Stimulated activated effector memory CD8-positive, alpha-beta T cell treated with anti-CD3 and anti-CD28 coated beads, Interleukin-12 subunit alpha, Interleukin-12 subunit beta, amount 100 ng/mL, for 72 hours (primary cell): ENCODE measurements at regions not wholly inside any gene's neighbourhood (a gene's known extent, or its start where the extent isn't known, plus 50 kb on each side); places are given as distances from the start of the nearest gene placed in this dataset.
A peak's percentile ranks its signal among the peaks of the same experiment; 100 is the strongest.

Source experiments
- ATAC-seq: fragments of 150-1000 bp; cut with Tn5 transposase; 2 replicates; pipeline ENCODE4 v1.10.0; 2021
- DNase-seq, 2 donors: peaks; one replicate each; pipeline ENCODE4 v3.0.0; 2021 to 2022; ENCODE audit warnings: low spot score in 2 of 2
- H3K27ac Mint-ChIP-seq: one replicate; pipeline ENCODE4 v1.8.0; 2022; ENCODE audit warnings: mild to moderate bottlenecking, mixed read lengths
- H3K36me3 Mint-ChIP-seq: one replicate; pipeline ENCODE4 v1.8.0; 2022; ENCODE audit warnings: mild to moderate bottlenecking, mixed read lengths
- H3K4me1 Mint-ChIP-seq: one replicate; pipeline ENCODE4 v1.8.0; 2022; ENCODE audit warnings: mixed read lengths
- H3K4me3 Mint-ChIP-seq: one replicate; pipeline ENCODE4 v1.8.0; 2022; ENCODE audit warnings: mild to moderate bottlenecking, mixed read lengths
- H3K9me3 Mint-ChIP-seq: one replicate; pipeline ENCODE4 v1.8.0; 2022; ENCODE audit warnings: mixed read lengths

- H3K36me3 Mint-ChIP-seq = no peaks in the 10 kb centered on the region
- peaks cover 3% of the 10 kb centered on the region for H3K4me1 Mint-ChIP-seq
- ATAC-seq = no peak
- no peak overlapping the region for H3K4me3 Mint-ChIP-seq
- no peak overlapping the region for H3K27ac Mint-ChIP-seq
- DNase-seq = no peak
- H3K9me3 Mint-ChIP-seq = no peaks in the 10 kb centered on the region
Observed at GRCh38 chr1:50328552-50328951, 94.7 kb downstream of the DMRTA2 start.

- no peak for DNase-seq
- Mint-ChIP-seq H3K4me3 (no peak overlapping the region), H3K27ac (no peak overlapping the region), H3K36me3 (no peaks in the 10 kb centered on the region), H3K4me1 (no peaks in the 10 kb centered on the region), H3K9me3 (no peaks in the 10 kb centered on the region)
- no peak for ATAC-seq
Observed at GRCh38 chr1:50326026-50326425, 97.2 kb downstream of the DMRTA2 start.

- H3K4me3 Mint-ChIP-seq = no peak overlapping the region
- no peak for DNase-seq
- H3K4me1 Mint-ChIP-seq = no peaks in the 10 kb centered on the region
- H3K9me3 Mint-ChIP-seq = no peaks in the 10 kb centered on the region
- H3K27ac Mint-ChIP-seq = no peak overlapping the region
- H3K36me3 Mint-ChIP-seq = no peaks in the 10 kb centered on the region
- ATAC-seq = no peak
Observed at GRCh38 chr1:50322579-50322978, 100.7 kb downstream of the DMRTA2 start.

- DNase-seq (no peak), ATAC-seq (no peak)
- H3K9me3 Mint-ChIP-seq = no peaks in the 10 kb centered on the region
- H3K4me3 Mint-ChIP-seq = no peak overlapping the region
- H3K36me3 Mint-ChIP-seq = no peaks in the 10 kb centered on the region
- no peaks in the 10 kb centered on the region for H3K4me1 Mint-ChIP-seq
- no peak overlapping the region for H3K27ac Mint-ChIP-seq
Observed at GRCh38 chr1:50318428-50318827, 104.8 kb downstream of the DMRTA2 start.

- Mint-ChIP-seq H3K27ac (no peak overlapping the region), H3K4me3 (no peak overlapping the region), H3K9me3 (no peaks in the 10 kb centered on the region), H3K36me3 (no peaks in the 10 kb centered on the region), H3K4me1 (no peaks in the 10 kb centered on the region)
- no peak for DNase-seq
- ATAC-seq = no peak
Observed at GRCh38 chr1:50308878-50309277, 114.4 kb downstream of the DMRTA2 start.

- Mint-ChIP-seq H3K4me1 (no peaks in the 10 kb centered on the region), H3K4me3 (no peak overlapping the region), H3K9me3 (no peaks in the 10 kb centered on the region), H3K27ac (no peak overlapping the region), H3K36me3 (no peaks in the 10 kb centered on the region)
- no peak for ATAC-seq
- DNase-seq = no peak
Observed at GRCh38 chr1:50305808-50306207, 117.4 kb downstream of the DMRTA2 start.

GRCh38 chr1:50300297-50300696, 122.9 kb downstream of the DMRTA2 start:
- Mint-ChIP-seq H3K9me3 (no peaks in the 10 kb centered on the region), H3K4me3 (no peak overlapping the region), H3K27ac (no peak overlapping the region), H3K36me3 (no peaks in the 10 kb centered on the region), H3K4me1 (no peaks in the 10 kb centered on the region)
- ATAC-seq = no peak
- DNase-seq = no peak

GRCh38 chr1:50295566-50295965, 127.7 kb downstream of the DMRTA2 start:
- peaks cover 2% of the 10 kb centered on the region for H3K9me3 Mint-ChIP-seq
- no peaks in the 10 kb centered on the region for H3K4me1 Mint-ChIP-seq
- H3K36me3 Mint-ChIP-seq = no peaks in the 10 kb centered on the region
- ATAC-seq (no peak), DNase-seq (no peak)
- H3K27ac Mint-ChIP-seq = no peak overlapping the region
- H3K4me3 Mint-ChIP-seq = no peak overlapping the region

- H3K9me3 Mint-ChIP-seq = peaks cover 2% of the 10 kb centered on the region
Observed at GRCh38 chr1:50292276-50292675, 131.0 kb downstream of the DMRTA2 start.

GRCh38 chr1:50289495-50289894, 133.7 kb downstream of the DMRTA2 start:
- ATAC-seq (peak; percentile 68), DNase-seq (no peak)
- no peaks in the 10 kb centered on the region for H3K4me1 Mint-ChIP-seq
- H3K27ac Mint-ChIP-seq = no peak overlapping the region
- H3K4me3 Mint-ChIP-seq = no peak overlapping the region
- H3K9me3 Mint-ChIP-seq = peaks cover 2% of the 10 kb centered on the region
- no peaks in the 10 kb centered on the region for H3K36me3 Mint-ChIP-seq

More at GRCh38 chr1:50292276-50292675, 131.0 kb downstream of the DMRTA2 start:
- Mint-ChIP-seq H3K27ac (no peak overlapping the region), H3K36me3 (no peaks in the 10 kb centered on the region), H3K4me1 (no peaks in the 10 kb centered on the region), H3K4me3 (no peak overlapping the region)
- no peak for ATAC-seq
- DNase-seq = no peak

GRCh38 chr1:50285994-50286393, 137.2 kb downstream of the DMRTA2 start:
- Mint-ChIP-seq H3K4me3 (no peak overlapping the region), H3K36me3 (no peaks in the 10 kb centered on the region), H3K27ac (no peak overlapping the region), H3K9me3 (no peaks in the 10 kb centered on the region), H3K4me1 (no peaks in the 10 kb centered on the region)
- no peak for DNase-seq
- ATAC-seq = no peak

- Mint-ChIP-seq H3K27ac (no peak overlapping the region), H3K36me3 (no peaks in the 10 kb centered on the region), H3K9me3 (no peaks in the 10 kb centered on the region), H3K4me1 (no peaks in the 10 kb centered on the region), H3K4me3 (no peak overlapping the region)
- ATAC-seq = no peak
- no peak for DNase-seq
Observed at GRCh38 chr1:50279622-50280330, 143.5 kb downstream of the DMRTA2 start.

- DNase-seq = no peak
- Mint-ChIP-seq H3K4me1 (no peaks in the 10 kb centered on the region), H3K9me3 (no peaks in the 10 kb centered on the region), H3K27ac (no peak overlapping the region), H3K36me3 (no peaks in the 10 kb centered on the region), H3K4me3 (no peak overlapping the region)
- no peak for ATAC-seq
Observed at GRCh38 chr1:50278961-50279360, 144.3 kb downstream of the DMRTA2 start.

GRCh38 chr1:50278410-50278809, 144.8 kb downstream of the DMRTA2 start:
- DNase-seq (no peak), ATAC-seq (no peak)
- Mint-ChIP-seq H3K36me3 (no peaks in the 10 kb centered on the region), H3K4me3 (no peak overlapping the region), H3K27ac (no peak overlapping the region), H3K4me1 (no peaks in the 10 kb centered on the region), H3K9me3 (no peaks in the 10 kb centered on the region)

- Mint-ChIP-seq H3K4me3 (no peak overlapping the region), H3K4me1 (no peaks in the 10 kb centered on the region), H3K27ac (no peak overlapping the region), H3K9me3 (no peaks in the 10 kb centered on the region), H3K36me3 (no peaks in the 10 kb centered on the region)
- ATAC-seq = no peak
- DNase-seq = no peak
Observed at GRCh38 chr1:50275566-50275965, 147.7 kb downstream of the DMRTA2 start.

- no peak for DNase-seq
- H3K4me1 Mint-ChIP-seq = no peaks in the 10 kb centered on the region
- no peak for ATAC-seq
- H3K36me3 Mint-ChIP-seq = no peaks in the 10 kb centered on the region
- H3K9me3 Mint-ChIP-seq = no peaks in the 10 kb centered on the region
- no peak overlapping the region for H3K27ac Mint-ChIP-seq
- H3K4me3 Mint-ChIP-seq = no peak overlapping the region
Observed at GRCh38 chr1:50272912-50273311, 150.3 kb downstream of the DMRTA2 start.
